GM12891 (cell line): ENCODE measurements at regions not wholly inside any gene's neighbourhood (a gene's known extent, or its start where the extent isn't known, plus 50 kb on each side); places are given as distances from the start of the nearest gene placed in this dataset.

Experiments used
- PAX5 ChIP-seq: IDR thresholded peaks from 2 replicates; pipeline ENCODE4 v1.6.1; 2011; ENCODE audit warnings: low read length, moderate library complexity, mild to moderate bottlenecking; ENCODE audit not compliant: insufficient read depth, severe bottlenecking
- POLR2A ChIP-seq: IDR thresholded peaks from 2 replicates; pipeline ENCODE4 v1.6.1; 2011; ENCODE audit warnings: low read depth, low read length, control low read depth
- POLR2AphosphoS5 ChIP-seq: IDR thresholded peaks from 2 replicates; pipeline ENCODE4 v1.6.1; 2011; ENCODE audit warnings: low read depth, low read length, control low read depth
- POU2F2 ChIP-seq: IDR thresholded peaks from 2 replicates; pipeline ENCODE4 v1.6.1; 2011; ENCODE audit warnings: low read depth, mild to moderate bottlenecking, control low read depth, low read length, moderate library complexity
- SPI1 ChIP-seq: IDR thresholded peaks from 2 replicates; pipeline ENCODE4 v1.6.1; 2011; ENCODE audit warnings: low read depth, low read length, control low read depth
- TAF1 ChIP-seq: IDR thresholded peaks from 2 replicates; pipeline ENCODE4 v1.6.1; 2011; ENCODE audit warnings: low read depth, low read length, control low read depth

DNA sequence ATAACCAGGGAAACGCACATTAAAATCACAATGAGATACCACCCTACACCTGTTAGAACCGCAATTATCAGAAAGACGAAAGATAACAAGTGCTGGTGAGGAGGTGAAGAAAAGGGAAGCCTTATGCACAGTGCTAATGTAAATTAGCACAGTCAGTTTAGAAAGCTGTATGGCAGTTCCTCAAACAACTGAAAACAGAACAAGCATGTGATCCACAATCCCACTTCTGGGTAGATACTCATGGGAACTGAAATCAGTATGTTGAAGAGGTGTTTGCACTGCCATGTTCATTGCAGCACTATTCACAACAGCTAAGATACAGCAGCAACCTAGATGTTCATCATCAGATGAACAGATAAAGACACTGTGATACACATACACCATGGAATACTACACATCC is 75.0 kb upstream of the CCND1 start:
- TF ChIP-seq POLR2AphosphoS5 (no peak), POLR2A (no peak), TAF1 (no peak), PAX5 (no peak), SPI1 (no peak), POU2F2 (no peak)
